CD14-positive monocyte (primary cell): ENCODE measurements at regions not wholly inside any gene's neighbourhood (a gene's known extent, or its start where the extent isn't known, plus 50 kb on each side); places are given as distances from the start of the nearest gene placed in this dataset.

Source experiments
- DNase-seq, 3 donors: peaks; one replicate each; pipeline ENCODE4 v3.0.0-alpha.2; 2011 to 2022
- H2AFZ ChIP-seq: 2 replicates; pipeline ENCODE4 v1.6.0; 2012; ENCODE audit warnings: mild to moderate bottlenecking, low read depth, low read length, inconsistent platforms; ENCODE audit not compliant: insufficient read depth, poor library complexity, severe bottlenecking
- H3K27ac ChIP-seq, 2 donors: 1 replicate in 1 of 2; 2 replicates in 1 of 2; pipeline ENCODE4 v1.5.1; 2012 to 2013; ENCODE audit warnings: low read length in 2 of 2, control low read depth in 1 of 2, inconsistent platforms in 1 of 2, low read depth in 1 of 2, mild to moderate bottlenecking in 1 of 2
- H3K27me3 ChIP-seq, 2 donors: one replicate each; pipeline versions ENCODE4 v1.6.0 to v1.6.1; 2011 to 2013; ENCODE audit warnings: low read length in 2 of 2; ENCODE audit not compliant: control insufficient read depth in 2 of 2, insufficient read depth in 2 of 2
- H3K36me3 ChIP-seq, 2 donors: replicated peaks in 1 of 2; 1 replicate in 1 of 2; 2 replicates in 1 of 2; pipeline versions ENCODE4 v1.5.1 to v1.6.1; 2012 to 2013; ENCODE audit warnings: low read length in 2 of 2, control low read depth in 1 of 2, inconsistent platforms in 1 of 2, mild to moderate bottlenecking in 1 of 2; ENCODE audit not compliant: insufficient read depth in 2 of 2, control insufficient read depth in 1 of 2
- H3K4me1 ChIP-seq, 2 donors: 1 replicate in 1 of 2; 2 replicates in 1 of 2; pipeline versions ENCODE4 v1.5.1 to v1.6.1; 2012 to 2013; ENCODE audit warnings: low read length in 2 of 2, control low read depth in 1 of 2, inconsistent platforms in 1 of 2, mild to moderate bottlenecking in 1 of 2, moderate library complexity in 1 of 2; ENCODE audit not compliant: insufficient read depth in 2 of 2, control insufficient read depth in 1 of 2
- H3K4me2 ChIP-seq: replicated peaks from 2 replicates; pipeline ENCODE3; 2012; ENCODE audit warnings: low read length, moderate library complexity, mild to moderate bottlenecking; ENCODE audit not compliant: poor library complexity, severe bottlenecking; ENCODE audit errors: extremely low read depth
- H3K4me3 ChIP-seq, 3 experiments: fragments of 200-600 bp in 1 of 3; sonication (generic) in 1 of 3; replicated peaks in 1 of 3; 1 replicate in 2 of 3; 2 replicates in 1 of 3; pipeline ENCODE4 v1.5.1; 2011 to 2013; ENCODE audit warnings: low read length in 3 of 3, mild to moderate bottlenecking in 3 of 3, control low read depth in 2 of 3, low read depth in 2 of 3, inconsistent platforms in 1 of 3, moderate library complexity in 1 of 3
- H3K79me2 ChIP-seq: 2 replicates; pipeline ENCODE4 v1.6.0; 2012; ENCODE audit warnings: mild to moderate bottlenecking, control low read depth, inconsistent platforms, low read length, moderate library complexity; ENCODE audit not compliant: insufficient read depth
- H3K9ac ChIP-seq: 2 replicates; pipeline ENCODE4 v1.6.0; 2017; ENCODE audit warnings: low read length, mild to moderate bottlenecking; ENCODE audit not compliant: insufficient read depth, poor library complexity, severe bottlenecking
- H3K9me3 ChIP-seq, 2 donors: replicated peaks in 1 of 2; 1 replicate in 1 of 2; 2 replicates in 1 of 2; pipeline versions ENCODE4 v1.5.1 to v1.6.1; 2012 to 2013; ENCODE audit warnings: low read length in 2 of 2, control low read depth in 1 of 2; ENCODE audit not compliant: control insufficient read depth in 1 of 2, insufficient read depth in 1 of 2
- H4K20me1 ChIP-seq: 2 replicates; pipeline ENCODE4 v1.6.0; 2012; ENCODE audit warnings: mild to moderate bottlenecking, low read length, control low read depth, moderate library complexity; ENCODE audit not compliant: insufficient read depth
- H3K27ac Mint-ChIP-seq, 7 donors: one replicate each; pipeline ENCODE4 v1.8.0; 2020; ENCODE audit warnings: mild to moderate bottlenecking in 7 of 7, mixed read lengths in 7 of 7, moderate library complexity in 6 of 7, inconsistent platforms in 2 of 7
- H3K27me3 Mint-ChIP-seq, 3 donors: one replicate each; pipeline ENCODE4 v1.8.0; 2021 to 2022; ENCODE audit warnings: low read depth in 3 of 3, mild to moderate bottlenecking in 3 of 3, mixed read lengths in 3 of 3, moderate library complexity in 3 of 3, inconsistent platforms in 1 of 3
- H3K36me3 Mint-ChIP-seq, 2 donors: one replicate each; pipeline ENCODE4 v1.8.0; 2020; ENCODE audit warnings: mixed read lengths in 2 of 2, inconsistent platforms in 1 of 2, mild to moderate bottlenecking in 1 of 2
- H3K4me1 Mint-ChIP-seq: one replicate; pipeline ENCODE4 v1.8.0; 2020; ENCODE audit warnings: mild to moderate bottlenecking, mixed read lengths
- H3K4me3 Mint-ChIP-seq, 2 donors: one replicate each; pipeline ENCODE4 v1.8.0; 2020; ENCODE audit warnings: mild to moderate bottlenecking in 2 of 2, mixed read lengths in 2 of 2, moderate library complexity in 1 of 2
- H3K9me3 Mint-ChIP-seq, 7 donors: one replicate each; pipeline ENCODE4 v1.8.0; 2020 to 2022; ENCODE audit warnings: mixed read lengths in 7 of 7, mild to moderate bottlenecking in 6 of 7, moderate library complexity in 6 of 7, inconsistent platforms in 2 of 7
- CTCF ChIP-seq: fragments of 200-600 bp; IDR thresholded peaks from one replicate; pipeline ENCODE4 v1.8.0; 2022; ENCODE audit warnings: antibody characterized with exemption, mild to moderate bottlenecking
- WGBS: methylation state at CpG from one replicate; pipeline ENCODE4 v1.1.5; 2013; ENCODE audit warnings: missing lambda C conversion rate; ENCODE audit not compliant: insufficient coverage; 5-methylcytosine and 5-hydroxymethylcytosine counted together
- intact Hi-C, 2 donors: fragments of 100-400 bp; cut with micrococcal nuclease; formaldehyde crosslinking; loops; one replicate each; pipeline versions ENCODE4 v1.15.0 to v1.15.1; 2023

- H3K36me3 ChIP-seq = no peaks in the 10 kb centered on the region
- no peaks in the 10 kb centered on the region for H4K20me1 ChIP-seq
- H3K4me2 ChIP-seq = no peak overlapping the region
- 93% methylated on average over 3 of the region's 3 CpGs for WGBS
- H3K27ac ChIP-seq = no peak overlapping the region
- Mint-ChIP-seq H3K36me3 (no peaks in the 10 kb centered on the region), H3K4me3 (no peak overlapping the region), H3K9me3 (peaks cover 0 to 16% (median 9%) of the 10 kb centered on the region in 7 donors), H3K4me1 (no peaks in the 10 kb centered on the region), H3K27ac (no peak overlapping the region), H3K27me3 (no peaks in the 10 kb centered on the region)
- TF ChIP-seq CTCF = no peak
- H3K4me1 ChIP-seq = no peaks in the 10 kb centered on the region
- H3K4me3 ChIP-seq = no peak overlapping the region
- H3K27me3 ChIP-seq = no peaks in the 10 kb centered on the region
- H3K79me2 ChIP-seq = no peaks in the 10 kb centered on the region
- intact Hi-C loops = no loop called here
- H2AFZ ChIP-seq = no peak overlapping the region
- H3K9me3 ChIP-seq = peaks cover 3 to 13% of the 10 kb centered on the region in 2 donors
- no peak overlapping the region for H3K9ac ChIP-seq
- no peak for DNase-seq
Measured at GRCh38 chr12:23415180-23415579, 534.3 kb downstream of the SOX5 start.

- Histone ChIP-seq H3K27me3 (no peaks in the 10 kb centered on the region), H3K4me2 (no peak overlapping the region), H3K79me2 (no peaks in the 10 kb centered on the region), H3K9me3 (peaks cover 0 to 7% of the 10 kb centered on the region in 2 donors), H3K9ac (no peak overlapping the region), H3K27ac (no peak overlapping the region), H3K4me3 (no peak overlapping the region), H4K20me1 (no peaks in the 10 kb centered on the region), H3K36me3 (no peaks in the 10 kb centered on the region), H2AFZ (no peak overlapping the region), H3K4me1 (no peaks in the 10 kb centered on the region)
- Mint-ChIP-seq H3K27me3 (peaks cover 0 to 3% (median 0%) of the 10 kb centered on the region in 3 donors), H3K36me3 (no peaks in the 10 kb centered on the region), H3K9me3 (peaks cover 2 to 17% (median 4%) of the 10 kb centered on the region in 7 donors), H3K27ac (no peak overlapping the region), H3K4me1 (no peaks in the 10 kb centered on the region), H3K4me3 (no peak overlapping the region)
- WGBS = 72% methylated on average over 5 of the region's 6 CpGs
- no peak for TF ChIP-seq CTCF
- no peak for DNase-seq
- intact Hi-C loops = no loop called here
Measured at GRCh38 chr12:23421556-23421955, 527.9 kb downstream of the SOX5 start.
